Bronchial epithelial cell (primary cell): ENCODE measurements at regions not wholly inside any gene's neighbourhood (a gene's known extent, or its start where the extent isn't known, plus 50 kb on each side); places are given as distances from the start of the nearest gene placed in this dataset.
A peak's percentile ranks its signal among the peaks of the same experiment; 100 is the strongest.

ENCODE experiments used
- DNase-seq: peaks from one replicate; pipeline ENCODE4 v3.0.0-alpha.2; 2010; ENCODE audit warnings: low read depth
- FAIRE-seq: peaks from 2 replicates; lab custom pipeline; 2011; peaks lifted over from hg19 to GRCh38; lab: Jason Lieb, UNC
- H3K27me3 ChIP-seq: 2 replicates; pipeline ENCODE4 v1.5.1; 2011; ENCODE audit warnings: low read length; ENCODE audit not compliant: control insufficient read depth, insufficient read depth
- H3K36me3 ChIP-seq: 2 replicates; pipeline ENCODE4 v1.5.1; 2011; ENCODE audit warnings: low read length; ENCODE audit not compliant: control insufficient read depth, insufficient read depth
- H3K4me3 ChIP-seq: 2 replicates; pipeline ENCODE4 v1.5.1; 2011; ENCODE audit warnings: mild to moderate bottlenecking, low read depth, low read length, control low read depth
- CTCF ChIP-seq: IDR thresholded peaks from 2 replicates; pipeline ENCODE4 v1.5.1; 2011; ENCODE audit warnings: mild to moderate bottlenecking, moderate library complexity, low read length, control low read depth, inconsistent platforms; ENCODE audit not compliant: insufficient read depth, severe bottlenecking

GRCh38 chr2:71780162-71780561, 326.8 kb downstream of the DYSF start:
- no peak for TF ChIP-seq CTCF
- Histone ChIP-seq H3K27me3 (peaks cover 3% of the 10 kb centered on the region), H3K4me3 (no peak overlapping the region), H3K36me3 (no peaks in the 10 kb centered on the region)
- no peak for FAIRE-seq
- no peak for DNase-seq

- H3K27me3 ChIP-seq = peaks cover 3% of the 10 kb centered on the region
- FAIRE-seq = no peak
- no peak overlapping the region for H3K4me3 ChIP-seq
- no peaks in the 10 kb centered on the region for H3K36me3 ChIP-seq
- TF ChIP-seq CTCF = no peak
- DNase-seq = no peak
Observed at GRCh38 chr2:71779774-71780105, 326.4 kb downstream of the DYSF start.

GRCh38 chr2:71778936-71779773, 325.8 kb downstream of the DYSF start:
- Histone ChIP-seq H3K4me3 (no peak overlapping the region), H3K27me3 (peaks cover 3% of the 10 kb centered on the region), H3K36me3 (no peaks in the 10 kb centered on the region)
- no peak for FAIRE-seq
- no peak for DNase-seq
- TF ChIP-seq CTCF = peak; percentile 12

GRCh38 chr2:71778514-71778913, 325.2 kb downstream of the DYSF start:
- H3K27me3 ChIP-seq = peaks cover 3% of the 10 kb centered on the region
- no peak for TF ChIP-seq CTCF
- DNase-seq (no peak), FAIRE-seq (peak; percentile 47)
- no peak overlapping the region for H3K4me3 ChIP-seq
- H3K36me3 ChIP-seq = no peaks in the 10 kb centered on the region

GRCh38 chr2:71777946-71778345, 324.6 kb downstream of the DYSF start:
- Histone ChIP-seq H3K36me3 (no peaks in the 10 kb centered on the region), H3K4me3 (no peak overlapping the region), H3K27me3 (peaks cover 3% of the 10 kb centered on the region)
- no peak for FAIRE-seq
- no peak for DNase-seq
- no peak for TF ChIP-seq CTCF

GRCh38 chr2:71776227-71776626, 322.9 kb downstream of the DYSF start:
- H3K4me3 ChIP-seq = no peak overlapping the region
- H3K27me3 ChIP-seq = peaks cover 3% of the 10 kb centered on the region
- no peaks in the 10 kb centered on the region for H3K36me3 ChIP-seq
- no peak for TF ChIP-seq CTCF
- FAIRE-seq = no peak
- no peak for DNase-seq
